ENCODE measurements at regions not wholly inside any gene's neighbourhood (a gene's known extent, or its start where the extent isn't known, plus 50 kb on each side); places are given as distances from the start of the nearest gene placed in this dataset.

GRCh38 chr10:27328946-27329345 is 88.3 kb upstream of the ACBD5 start:
- no peak for TF ChIP-seq CTCF (conservative IDR thresholded peaks at IDR 0.05; ENCODE audit: low read depth, low read length)
- TF ChIP-seq EZH2 (IDR thresholded peaks at IDR 0.05; ENCODE audit: low read length, unreplicated experiment), result no peak
- no peak for TF ChIP-seq EZH2phosphoT487 (IDR thresholded peaks at IDR 0.05; ENCODE audit: borderline replicate concordance, low read length)

Data from PC-3 (cell line).